ENCODE measurements at regions not wholly inside any gene's neighbourhood (a gene's known extent, or its start where the extent isn't known, plus 50 kb on each side); places are given as distances from the start of the nearest gene placed in this dataset.

- DNase-seq (ENCODE audit: low read depth): no peak
- TF ChIP-seq CTCF (conservative IDR thresholded peaks at IDR 0.05; ENCODE audit: low read depth, low read length): no peak
These were observed 189.8 kb downstream of the KLF13 start for GRCh38 chr15:31516440-31516839.

GRCh38 chr15:31516874-31517273 lies 190.2 kb downstream of the KLF13 start:
- TF ChIP-seq CTCF (conservative IDR thresholded peaks at IDR 0.05; ENCODE audit: low read depth, low read length): no peak
- H3K4me3 ChIP-seq (ENCODE audit: low read depth, low read length): no peak overlapping the region
- no peak for DNase-seq (ENCODE audit: low read depth)

More at GRCh38 chr15:31516440-31516839, 189.8 kb downstream of the KLF13 start:
- no peak overlapping the region for H3K4me3 ChIP-seq (ENCODE audit: low read depth, low read length)

- TF ChIP-seq CTCF (conservative IDR thresholded peaks at IDR 0.05; ENCODE audit: low read depth, low read length): no peak
- no peak for DNase-seq (ENCODE audit: low read depth)
These were observed 191.1 kb downstream of the KLF13 start for GRCh38 chr15:31517711-31518110.

GRCh38 chr15:31522028-31522427 lies 195.4 kb downstream of the KLF13 start:
- H3K4me3 ChIP-seq (ENCODE audit: low read depth, low read length): no peak overlapping the region
- no peak for TF ChIP-seq CTCF (conservative IDR thresholded peaks at IDR 0.05; ENCODE audit: low read depth, low read length)
- DNase-seq (ENCODE audit: low read depth): no peak

More at GRCh38 chr15:31517711-31518110, 191.1 kb downstream of the KLF13 start:
- H3K4me3 ChIP-seq (ENCODE audit: low read depth, low read length): no peak overlapping the region

GRCh38 chr15:31523027-31523654 lies 196.5 kb downstream of the KLF13 start:
- H3K4me3 ChIP-seq (ENCODE audit: low read depth, low read length): no peak overlapping the region
- no peak for TF ChIP-seq CTCF (conservative IDR thresholded peaks at IDR 0.05; ENCODE audit: low read depth, low read length)
- no peak for DNase-seq (ENCODE audit: low read depth)

- no peak for TF ChIP-seq CTCF (conservative IDR thresholded peaks at IDR 0.05; ENCODE audit: low read depth, low read length)
- no peak overlapping the region for H3K4me3 ChIP-seq (ENCODE audit: low read depth, low read length)
- no peak for DNase-seq (ENCODE audit: low read depth)
These were observed 197.0 kb downstream of the KLF13 start for GRCh38 chr15:31523655-31524049.

GRCh38 chr15:31525185-31525695 lies 198.6 kb downstream of the KLF13 start:
- DNase-seq (ENCODE audit: low read depth): no peak
- H3K4me3 ChIP-seq (ENCODE audit: low read depth, low read length): no peak overlapping the region
- no peak for TF ChIP-seq CTCF (conservative IDR thresholded peaks at IDR 0.05; ENCODE audit: low read depth, low read length)
